ENCODE measurements at regions not wholly inside any gene's neighbourhood (a gene's known extent, or its start where the extent isn't known, plus 50 kb on each side); places are given as distances from the start of the nearest gene placed in this dataset.

GRCh38 chr7:131909151-131909768 lies 352.8 kb upstream of the PODXL start:
- no peak overlapping the region for H3K27ac ChIP-seq
- intact Hi-C loops (cut with DNase I): no loop called here
- ATAC-seq (peak; percentile 50 to 73 (median 64)), DNase-seq (peak in 4 of 6 donors; percentile 12 to 65 (median 52)), FAIRE-seq (no peak)
- H3K36me3 ChIP-seq: no peaks in the 10 kb centered on the region
- no peaks in the 10 kb centered on the region for H3K27me3 ChIP-seq
- no peaks in the 10 kb centered on the region for H3K4me1 ChIP-seq
- TF ChIP-seq CTCF (IDR thresholded peaks at IDR 0.05): no peak
- peak overlapping the region in 3 of 4 donors; percentile 20 to 45 (median 26) for H3K4me3 ChIP-seq
- 12 to 16% methylated on average over 64 to 68 of the region's 68 CpGs for WGBS, 2 donors
- H3K9me3 ChIP-seq: no peaks in the 10 kb centered on the region

GRCh38 chr7:131908714-131909113 lies 352.3 kb upstream of the PODXL start:
- TF ChIP-seq CTCF (IDR thresholded peaks at IDR 0.05): no peak
- DNase-seq: no peak
- WGBS, 2 donors: 79 to 89% methylated on average over 7 of the region's 7 CpGs
- intact Hi-C loops (cut with DNase I): no loop called here
- no peak overlapping the region for H3K27ac ChIP-seq
- no peaks in the 10 kb centered on the region for H3K4me1 ChIP-seq
- no peaks in the 10 kb centered on the region for H3K9me3 ChIP-seq
- H3K27me3 ChIP-seq: no peaks in the 10 kb centered on the region
- H3K4me3 ChIP-seq: no peak overlapping the region
- no peaks in the 10 kb centered on the region for H3K36me3 ChIP-seq
- no peak for FAIRE-seq
- ATAC-seq: no peak

GRCh38 chr7:131905471-131905973 lies 349.1 kb upstream of the PODXL start:
- Histone ChIP-seq H3K27ac (no peak overlapping the region), H3K36me3 (no peaks in the 10 kb centered on the region), H3K27me3 (no peaks in the 10 kb centered on the region), H3K4me1 (no peaks in the 10 kb centered on the region), H3K4me3 (no peak overlapping the region), H3K9me3 (no peaks in the 10 kb centered on the region)
- no peak for TF ChIP-seq CTCF (IDR thresholded peaks at IDR 0.05)
- ATAC-seq: no peak
- DNase-seq: no peak
- intact Hi-C loops (cut with DNase I): no loop called here
- FAIRE-seq: no peak
- 64 to 67% methylated on average over 3 of the region's 3 CpGs for WGBS, 2 donors

GRCh38 chr7:131904760-131905327 lies 348.4 kb upstream of the PODXL start:
- ATAC-seq (no peak), DNase-seq (no peak), FAIRE-seq (no peak)
- H3K4me3 ChIP-seq: no peak overlapping the region
- no peaks in the 10 kb centered on the region for H3K9me3 ChIP-seq
- 67 to 69% methylated on average over 3 of the region's 3 CpGs for WGBS, 2 donors
- no peaks in the 10 kb centered on the region for H3K27me3 ChIP-seq
- no peaks in the 10 kb centered on the region for H3K36me3 ChIP-seq
- H3K4me1 ChIP-seq: no peaks in the 10 kb centered on the region
- no peak for TF ChIP-seq CTCF (IDR thresholded peaks at IDR 0.05)
- H3K27ac ChIP-seq: no peak overlapping the region
- intact Hi-C loops (cut with DNase I): no loop called here

DNA sequence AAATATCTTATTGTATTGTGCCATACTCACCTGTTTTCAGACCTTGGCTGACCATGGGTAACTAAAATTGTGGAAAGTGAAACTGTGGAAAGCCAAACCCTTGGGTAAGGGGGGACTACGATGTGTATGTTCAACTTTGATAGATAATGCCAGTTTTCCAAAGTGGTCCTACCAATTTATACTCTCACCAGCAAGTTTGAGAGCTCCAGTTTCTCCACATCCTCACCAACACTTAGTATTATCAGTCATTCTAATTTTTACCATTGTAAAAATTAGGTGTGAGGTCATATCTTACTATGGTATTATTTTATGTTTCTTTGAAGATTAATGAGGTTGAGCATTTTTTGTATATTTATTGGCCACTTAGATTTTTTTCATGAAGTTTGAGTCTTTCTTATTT lies 346.9 kb upstream of the PODXL start:
- DNase-seq: no peak
- no peak for TF ChIP-seq CTCF (IDR thresholded peaks at IDR 0.05)
- ATAC-seq: no peak
- no peak overlapping the region for H3K27ac ChIP-seq
- H3K4me1 ChIP-seq: no peaks in the 10 kb centered on the region
- H3K9me3 ChIP-seq: no peaks in the 10 kb centered on the region
- FAIRE-seq: no peak
- WGBS, 2 donors: 76 to 83% methylated on average over 1 of the region's 1 CpG
- no peak overlapping the region for H3K4me3 ChIP-seq
- H3K27me3 ChIP-seq: no peaks in the 10 kb centered on the region
- intact Hi-C loops (cut with DNase I): no loop called here
- H3K36me3 ChIP-seq: no peaks in the 10 kb centered on the region

Data from pancreas (tissue), 10 donors.